Caco-2 (cell line): ENCODE measurements at regions not wholly inside any gene's neighbourhood (a gene's known extent, or its start where the extent isn't known, plus 50 kb on each side); places are given as distances from the start of the nearest gene placed in this dataset.

ENCODE experiments used
- BruUV-seq: library from RNA; stranded (reverse); fragments of 400-500 nt; replicated peaks from 2 replicates; lab custom pipeline; 2021; lab: Mats Ljungman, UMichigan
- CTCF ChIA-PET: fragments of 300-600 bp; sonication (Branson Sonifier 250); formaldehyde crosslinking; loops from one replicate; lab custom pipeline; 2022; ENCODE audit warnings: antibody characterized with exemption; lab: Charles Lee
- POLR2A ChIA-PET: fragments of 300-600 bp; sonication (Branson Sonifier 250); formaldehyde crosslinking; loops from one replicate; lab custom pipeline; 2022; ENCODE audit warnings: antibody characterized with exemption; lab: Charles Lee
- DNase-seq, 2 experiments: peaks; one replicate each; pipeline versions ENCODE4 v3.0.0 to v3.0.0-alpha.2; 2020 to 2022
- H3K27me3 ChIP-seq: replicated peaks from 2 replicates; pipeline ENCODE4 v1.6.0; 2011; ENCODE audit warnings: low read length; ENCODE audit not compliant: control insufficient read depth, insufficient read depth
- H3K36me3 ChIP-seq: 2 replicates; pipeline ENCODE4 v1.5.1; 2011; ENCODE audit warnings: low read length; ENCODE audit not compliant: control insufficient read depth, insufficient read depth
- H3K4me1 ChIP-seq: fragments of 250-450 bp; sonication (Bioruptor Pico); 2 replicates; pipeline ENCODE4 v1.5.1; 2020; ENCODE audit warnings: mild to moderate bottlenecking
- H3K4me3 ChIP-seq: 2 replicates; pipeline ENCODE4 v1.5.1; 2011; ENCODE audit warnings: low read depth, mild to moderate bottlenecking, control low read depth, low read length
- H3K9me3 ChIP-seq: fragments of 250-450 bp; sonication (Bioruptor Pico); 2 replicates; pipeline ENCODE4 v1.5.1; 2020; ENCODE audit warnings: mild to moderate bottlenecking, moderate library complexity
- H3K27ac Mint-ChIP-seq: one replicate; pipeline ENCODE4 v1.8.0; 2022; ENCODE audit warnings: mixed read lengths; ENCODE audit not compliant: unreplicated experiment
- H3K27me3 Mint-ChIP-seq: one replicate; pipeline ENCODE4 v1.8.0; 2022; ENCODE audit warnings: mixed read lengths; ENCODE audit not compliant: insufficient read depth, unreplicated experiment
- H3K36me3 Mint-ChIP-seq: one replicate; pipeline ENCODE4 v1.8.0; 2022; ENCODE audit warnings: mild to moderate bottlenecking, mixed read lengths; ENCODE audit not compliant: insufficient read depth, unreplicated experiment
- H3K4me1 Mint-ChIP-seq: one replicate; pipeline ENCODE4 v1.8.0; 2022; ENCODE audit warnings: low read depth, mixed read lengths; ENCODE audit not compliant: unreplicated experiment
- H3K4me3 Mint-ChIP-seq: one replicate; pipeline ENCODE4 v1.8.0; 2022; ENCODE audit warnings: mild to moderate bottlenecking, moderate library complexity, mixed read lengths; ENCODE audit not compliant: unreplicated experiment
- H3K9me3 Mint-ChIP-seq: one replicate; pipeline ENCODE4 v1.8.0; 2022; ENCODE audit warnings: mixed read lengths; ENCODE audit not compliant: unreplicated experiment
- intact Hi-C: fragments of 100-400 bp; cut with micrococcal nuclease; formaldehyde crosslinking; loops from one replicate; pipeline ENCODE4 v1.10.0; 2022; ENCODE audit not compliant: unreplicated experiment
- TF ChIP-seq, protein P1 (sequence below), 2 experiments: fragments of 200-600 bp in 1 of 2; IDR thresholded peaks; 1 replicate in 1 of 2; 2 replicates in 1 of 2; pipeline versions ENCODE4 v1.5.1 to v1.8.0; 2011 to 2022; ENCODE audit warnings: antibody characterized with exemption in 1 of 2, control low read depth in 1 of 2, inconsistent platforms in 1 of 2, low read depth in 1 of 2, low read length in 1 of 2, mild to moderate bottlenecking in 1 of 2, moderate library complexity in 1 of 2; ENCODE audit not compliant: insufficient read depth in 1 of 2, severe bottlenecking in 1 of 2, unreplicated experiment in 1 of 2

DNA sequence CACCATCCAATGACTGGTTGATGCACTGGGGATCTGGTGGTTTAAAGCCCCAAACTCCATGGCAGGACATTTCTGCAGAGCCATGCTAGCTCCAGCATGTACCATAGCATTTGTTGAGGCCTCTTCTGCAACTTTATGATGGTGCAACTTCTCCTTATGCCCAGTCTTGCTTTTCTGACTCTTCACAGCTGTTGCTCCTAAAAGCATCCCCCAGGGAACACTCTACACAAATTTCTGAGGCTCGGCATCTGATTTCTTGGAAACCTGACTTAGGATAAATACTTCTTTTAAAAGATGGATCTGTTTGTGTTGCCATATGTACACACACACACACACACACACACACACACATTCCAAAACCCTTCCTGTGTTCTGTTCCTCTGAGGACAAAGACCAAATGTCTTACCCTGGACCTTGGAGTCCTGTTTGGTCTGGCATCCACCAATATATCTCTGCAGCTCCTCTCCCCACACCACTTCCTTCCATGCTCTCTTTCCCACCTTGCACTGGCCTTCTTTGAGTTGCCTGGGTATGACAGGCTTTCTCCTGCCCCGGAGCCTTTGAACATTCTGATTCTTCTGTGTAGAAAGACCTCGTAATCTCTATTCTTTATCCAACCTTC, 388.5 kb upstream of the ZNF507 start:
- Histone ChIP-seq H3K36me3 (no peaks in the 10 kb centered on the region), H3K9me3 (no peaks in the 10 kb centered on the region), H3K4me3 (no peak overlapping the region), H3K4me1 (no peaks in the 10 kb centered on the region), H3K27me3 (no peaks in the 10 kb centered on the region)
- H3K27ac Mint-ChIP-seq, result no peak overlapping the region
- ChIA-PET CTCF (no interaction called here), POLR2A (no interaction called here)
- intact Hi-C loops, result no loop called here
- no peak overlapping the region for H3K4me3 Mint-ChIP-seq
- TF ChIP-seq, protein P1, sequence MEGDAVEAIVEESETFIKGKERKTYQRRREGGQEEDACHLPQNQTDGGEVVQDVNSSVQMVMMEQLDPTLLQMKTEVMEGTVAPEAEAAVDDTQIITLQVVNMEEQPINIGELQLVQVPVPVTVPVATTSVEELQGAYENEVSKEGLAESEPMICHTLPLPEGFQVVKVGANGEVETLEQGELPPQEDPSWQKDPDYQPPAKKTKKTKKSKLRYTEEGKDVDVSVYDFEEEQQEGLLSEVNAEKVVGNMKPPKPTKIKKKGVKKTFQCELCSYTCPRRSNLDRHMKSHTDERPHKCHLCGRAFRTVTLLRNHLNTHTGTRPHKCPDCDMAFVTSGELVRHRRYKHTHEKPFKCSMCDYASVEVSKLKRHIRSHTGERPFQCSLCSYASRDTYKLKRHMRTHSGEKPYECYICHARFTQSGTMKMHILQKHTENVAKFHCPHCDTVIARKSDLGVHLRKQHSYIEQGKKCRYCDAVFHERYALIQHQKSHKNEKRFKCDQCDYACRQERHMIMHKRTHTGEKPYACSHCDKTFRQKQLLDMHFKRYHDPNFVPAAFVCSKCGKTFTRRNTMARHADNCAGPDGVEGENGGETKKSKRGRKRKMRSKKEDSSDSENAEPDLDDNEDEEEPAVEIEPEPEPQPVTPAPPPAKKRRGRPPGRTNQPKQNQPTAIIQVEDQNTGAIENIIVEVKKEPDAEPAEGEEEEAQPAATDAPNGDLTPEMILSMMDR (IDR thresholded peaks at IDR 0.05; ENCODE audit: insufficient read depth in 1 of 2, low read depth in 1 of 2, low read length in 1 of 2, severe bottlenecking in 1 of 2, unreplicated experiment in 1 of 2), result no peak
- H3K4me1 Mint-ChIP-seq, result no peaks in the 10 kb centered on the region
- no peak for DNase-seq
- no peaks in the 10 kb centered on the region for H3K36me3 Mint-ChIP-seq
- BruUV-seq, result no TSS peak
- peaks cover 12% of the 10 kb centered on the region for H3K27me3 Mint-ChIP-seq
- H3K9me3 Mint-ChIP-seq, result peaks cover 16% of the 10 kb centered on the region

DNA sequence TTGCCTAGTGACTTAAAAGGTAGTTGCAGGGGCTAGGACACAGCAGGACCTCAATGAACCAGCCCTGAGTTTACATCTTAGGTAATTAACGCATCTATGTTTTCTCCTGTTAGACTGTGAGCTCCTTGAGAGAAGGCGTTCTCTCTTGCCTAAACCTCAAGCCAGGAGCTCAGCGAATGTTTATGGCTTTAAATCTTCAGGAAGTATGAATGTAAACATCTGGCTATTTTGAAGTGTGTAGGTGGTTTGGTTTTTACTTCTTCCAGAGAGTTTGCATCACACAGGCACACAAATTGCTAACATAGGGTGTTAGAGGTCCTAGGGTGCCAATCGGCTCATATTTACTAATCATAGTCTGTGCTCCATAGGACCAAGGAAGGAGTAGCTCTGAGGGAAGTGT, 387.7 kb upstream of the ZNF507 start:
- Mint-ChIP-seq H3K4me1 (no peaks in the 10 kb centered on the region), H3K36me3 (no peaks in the 10 kb centered on the region), H3K27me3 (peaks cover 13% of the 10 kb centered on the region), H3K27ac (no peak overlapping the region), H3K4me3 (no peak overlapping the region), H3K9me3 (peaks cover 9% of the 10 kb centered on the region)
- Histone ChIP-seq H3K27me3 (no peaks in the 10 kb centered on the region), H3K36me3 (no peaks in the 10 kb centered on the region), H3K9me3 (no peaks in the 10 kb centered on the region), H3K4me1 (no peaks in the 10 kb centered on the region), H3K4me3 (no peak overlapping the region)
- intact Hi-C loops, result no loop called here
- TF ChIP-seq, protein P1 (IDR thresholded peaks at IDR 0.05; ENCODE audit: insufficient read depth in 1 of 2, low read depth in 1 of 2, low read length in 1 of 2, severe bottlenecking in 1 of 2, unreplicated experiment in 1 of 2), result no peak
- no peak for DNase-seq
- BruUV-seq, result no TSS peak
- ChIA-PET CTCF (no interaction called here), POLR2A (no interaction called here)

DNA sequence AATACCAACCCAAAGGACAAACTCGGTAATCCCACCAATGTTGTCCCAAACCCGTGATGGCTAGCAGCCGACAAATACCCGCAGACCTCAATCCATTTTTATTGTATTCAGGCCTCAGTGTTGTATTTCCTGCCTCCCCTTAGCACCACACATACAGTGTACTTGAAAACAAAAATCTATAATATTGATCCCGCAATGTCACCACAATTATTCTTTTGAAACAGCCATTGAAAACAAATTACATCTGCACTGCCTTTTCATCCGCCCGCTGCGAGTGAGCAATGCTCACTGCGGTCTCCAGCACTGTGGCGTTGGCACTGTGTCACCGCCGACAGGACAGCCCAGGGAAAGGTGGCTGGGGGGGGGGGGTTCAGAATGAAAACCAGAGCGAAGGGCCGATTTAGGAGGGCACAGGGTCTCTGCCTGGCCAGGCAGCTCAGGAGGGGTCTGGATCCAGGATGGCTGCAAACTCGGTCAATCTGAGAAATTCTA, 385.8 kb upstream of the ZNF507 start:
- Mint-ChIP-seq H3K27ac (no peak overlapping the region), H3K4me1 (no peaks in the 10 kb centered on the region), H3K9me3 (peaks cover 9% of the 10 kb centered on the region), H3K36me3 (no peaks in the 10 kb centered on the region), H3K27me3 (peaks cover 15% of the 10 kb centered on the region), H3K4me3 (no peak overlapping the region)
- H3K4me3 ChIP-seq, result no peak overlapping the region
- H3K36me3 ChIP-seq, result no peaks in the 10 kb centered on the region
- no peak for DNase-seq
- TF ChIP-seq, protein P1 (IDR thresholded peaks at IDR 0.05; ENCODE audit: insufficient read depth in 1 of 2, low read depth in 1 of 2, low read length in 1 of 2, severe bottlenecking in 1 of 2, unreplicated experiment in 1 of 2), result no peak
- no TSS peak for BruUV-seq
- ChIA-PET POLR2A (no interaction called here), CTCF (no interaction called here)
- H3K27me3 ChIP-seq, result no peaks in the 10 kb centered on the region
- intact Hi-C loops, result no loop called here
- H3K4me1 ChIP-seq, result no peaks in the 10 kb centered on the region
- no peaks in the 10 kb centered on the region for H3K9me3 ChIP-seq
